Spinal cord (tissue), 9 donors: ENCODE measurements at regions not wholly inside any gene's neighbourhood (a gene's known extent, or its start where the extent isn't known, plus 50 kb on each side); places are given as distances from the start of the nearest gene placed in this dataset.

ENCODE experiments used
- DNase-seq, 6 donors: peaks; one replicate each; pipeline versions ENCODE4 v3.0.0 to v3.0.0-alpha.2; 2013 to 2015; ENCODE audit warnings: low spot score in 6 of 6, low read depth in 4 of 6
- H3K27ac ChIP-seq: one replicate; pipeline ENCODE4 v1.5.1; 2013; ENCODE audit warnings: low read depth, low read length, control low read depth
- H3K27me3 ChIP-seq: one replicate; pipeline ENCODE4 v1.6.1; 2013; ENCODE audit warnings: low read length; ENCODE audit not compliant: control insufficient read depth, insufficient read depth
- H3K36me3 ChIP-seq: one replicate; pipeline ENCODE4 v1.6.1; 2013; ENCODE audit warnings: low read length; ENCODE audit not compliant: control insufficient read depth, insufficient read depth
- H3K4me1 ChIP-seq: one replicate; pipeline ENCODE4 v1.6.1; 2013; ENCODE audit warnings: low read length; ENCODE audit not compliant: control insufficient read depth, insufficient read depth
- H3K4me3 ChIP-seq: one replicate; pipeline ENCODE4 v1.5.1; 2013; ENCODE audit warnings: low read depth, low read length, control low read depth
- H3K9me3 ChIP-seq: one replicate; pipeline ENCODE4 v1.6.1; 2013; ENCODE audit warnings: low read length; ENCODE audit not compliant: control insufficient read depth, insufficient read depth
- WGBS: methylation state at CpG from one replicate; pipeline ENCODE4 v1.1.5; 2013; ENCODE audit warnings: missing lambda C conversion rate; ENCODE audit not compliant: insufficient coverage; 5-methylcytosine and 5-hydroxymethylcytosine counted together
- donor health status: healthy.

DNA sequence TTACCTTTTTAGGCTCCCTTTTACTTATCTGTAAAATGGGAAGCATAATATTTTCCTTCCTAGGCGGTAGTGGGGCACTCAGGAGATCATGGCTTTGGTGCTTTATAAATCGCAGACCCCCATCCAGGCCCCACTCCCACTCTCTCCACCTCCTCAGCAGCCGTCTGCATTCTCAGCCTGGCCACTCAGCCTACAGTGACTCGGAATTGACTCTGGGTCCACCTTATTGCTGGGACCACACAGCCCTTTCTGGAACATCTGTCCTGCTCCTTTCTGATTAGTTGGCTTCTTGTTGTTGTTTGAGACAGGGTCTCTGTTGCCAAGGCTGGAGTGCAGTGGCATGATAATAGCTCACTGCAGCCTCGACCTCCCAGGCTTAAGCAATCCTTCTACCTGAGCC lies 76.5 kb downstream of the RPLP1 start:
- H3K9me3 ChIP-seq = no peaks in the 10 kb centered on the region
- H3K27ac ChIP-seq = no peak overlapping the region
- H3K36me3 ChIP-seq = no peaks in the 10 kb centered on the region
- WGBS = 77% methylated on average over 3 of the region's 5 CpGs
- no peaks in the 10 kb centered on the region for H3K27me3 ChIP-seq
- no peak overlapping the region for H3K4me3 ChIP-seq
- H3K4me1 ChIP-seq = peaks cover 76% of the 10 kb centered on the region
- DNase-seq = no peak

DNA sequence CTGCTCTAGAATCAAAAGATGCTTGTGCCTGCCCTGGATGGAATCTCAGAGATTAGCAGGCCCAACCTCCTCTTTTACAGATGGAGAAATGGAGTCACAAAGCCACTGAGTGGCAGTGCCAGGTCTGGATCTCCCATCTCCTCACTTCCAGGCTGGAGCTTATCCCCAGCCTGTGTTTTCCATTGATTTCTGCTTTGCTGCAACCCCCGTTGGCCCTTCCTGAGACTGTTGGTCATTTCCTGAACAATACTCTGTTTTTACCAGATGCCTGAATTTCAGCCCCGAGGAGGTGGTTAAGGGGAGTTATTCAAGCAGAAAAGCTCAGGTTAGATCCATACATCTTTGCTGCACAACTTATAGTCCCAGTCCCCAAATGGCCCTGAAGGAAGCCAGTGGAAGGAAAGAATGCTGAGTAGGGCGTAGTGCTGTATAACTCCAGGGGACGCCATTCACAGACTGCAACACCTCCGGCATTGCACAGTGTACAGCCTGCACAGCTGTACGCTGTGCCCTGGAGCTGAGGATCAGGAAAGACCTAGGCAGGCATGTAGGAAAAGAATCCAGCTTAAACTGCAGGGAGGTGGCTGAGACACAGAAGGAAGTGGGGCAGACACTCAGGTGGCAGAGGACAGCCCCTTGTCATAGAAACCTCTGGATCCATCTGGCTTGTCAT lies 77.5 kb downstream of the RPLP1 start:
- H3K4me3 ChIP-seq = no peak overlapping the region
- peaks cover 67% of the 10 kb centered on the region for H3K4me1 ChIP-seq
- peak overlapping the region; percentile 76 for H3K27ac ChIP-seq
- H3K36me3 ChIP-seq = no peaks in the 10 kb centered on the region
- H3K9me3 ChIP-seq = no peaks in the 10 kb centered on the region
- no peak for DNase-seq
- no peaks in the 10 kb centered on the region for H3K27me3 ChIP-seq
- 81% methylated on average over 4 of the region's 6 CpGs for WGBS

GRCh38 chr15:69530991-69531664 lies 78.5 kb downstream of the RPLP1 start:
- Histone ChIP-seq H3K27me3 (no peaks in the 10 kb centered on the region), H3K27ac (peak overlapping the region; percentile 76), H3K4me1 (peaks cover 60% of the 10 kb centered on the region), H3K9me3 (no peaks in the 10 kb centered on the region), H3K4me3 (no peak overlapping the region), H3K36me3 (no peaks in the 10 kb centered on the region)
- 16% methylated on average over 8 of the region's 13 CpGs for WGBS
- DNase-seq = peak in 3 of 6 donors; percentile 43 to 90 (median 81)

DNA sequence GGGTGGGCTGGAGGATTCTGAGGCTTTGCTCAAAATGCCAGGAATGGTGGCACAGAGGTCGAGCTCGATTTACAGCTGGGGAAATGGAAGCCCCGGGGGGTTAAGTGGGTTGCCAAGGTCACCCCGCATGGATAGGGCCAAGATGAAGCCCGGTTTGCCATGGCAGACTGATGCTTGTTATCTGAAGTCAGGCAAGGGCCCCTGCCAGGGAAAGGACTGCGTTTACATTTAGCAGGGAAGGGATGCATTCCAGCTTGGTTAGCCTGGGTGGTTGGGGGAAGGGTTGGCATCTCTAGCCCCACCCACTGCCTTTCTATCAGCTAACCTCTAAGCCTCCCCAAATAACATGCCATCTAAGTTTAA lies 79.0 kb downstream of the RPLP1 start:
- Histone ChIP-seq H3K4me3 (no peak overlapping the region), H3K27ac (peak overlapping the region; percentile 76)

DNA sequence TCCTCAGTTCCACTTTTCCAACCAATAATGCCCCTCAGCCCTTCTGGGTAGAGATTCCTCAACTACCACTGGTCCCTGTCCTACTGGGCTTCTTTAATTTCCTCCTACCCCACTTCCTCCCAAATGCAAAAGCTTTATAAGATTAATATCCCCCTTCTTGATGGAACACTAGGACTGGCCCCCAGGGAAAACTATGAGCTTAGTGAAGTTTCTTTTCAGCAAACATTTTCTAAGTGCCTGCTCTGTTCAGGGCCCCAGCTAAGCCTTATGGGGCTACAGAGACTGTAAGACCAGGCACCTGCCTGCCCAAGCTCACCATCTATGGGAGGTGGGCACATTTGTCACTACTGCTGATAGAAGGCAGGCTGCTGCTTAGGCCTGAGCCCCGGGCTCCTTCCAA lies 79.4 kb downstream of the RPLP1 start:
- Histone ChIP-seq H3K4me1 (peaks cover 51% of the 10 kb centered on the region), H3K27ac (peak overlapping the region; percentile 76)
- 13% methylated on average over 1 of the region's 1 CpG for WGBS

More for the DNA sequence above, 79.0 kb downstream of the RPLP1 start:
- 9% methylated on average over 5 of the region's 6 CpGs for WGBS
- Histone ChIP-seq H3K9me3 (no peaks in the 10 kb centered on the region), H3K4me1 (peaks cover 55% of the 10 kb centered on the region), H3K36me3 (no peaks in the 10 kb centered on the region), H3K27me3 (no peaks in the 10 kb centered on the region)
- DNase-seq = no peak

GRCh38 chr15:69532856-69533255 lies 80.2 kb downstream of the RPLP1 start:
- DNase-seq = no peak
- Histone ChIP-seq H3K4me1 (peaks cover 48% of the 10 kb centered on the region), H3K4me3 (no peak overlapping the region), H3K27ac (no peak overlapping the region), H3K27me3 (no peaks in the 10 kb centered on the region), H3K36me3 (no peaks in the 10 kb centered on the region), H3K9me3 (no peaks in the 10 kb centered on the region)
- WGBS = 96% methylated on average over 3 of the region's 4 CpGs

More for the DNA sequence above, 79.4 kb downstream of the RPLP1 start:
- H3K27me3 ChIP-seq = no peaks in the 10 kb centered on the region
- DNase-seq = no peak
- H3K9me3 ChIP-seq = no peaks in the 10 kb centered on the region
- H3K36me3 ChIP-seq = no peaks in the 10 kb centered on the region
- H3K4me3 ChIP-seq = no peak overlapping the region

DNA sequence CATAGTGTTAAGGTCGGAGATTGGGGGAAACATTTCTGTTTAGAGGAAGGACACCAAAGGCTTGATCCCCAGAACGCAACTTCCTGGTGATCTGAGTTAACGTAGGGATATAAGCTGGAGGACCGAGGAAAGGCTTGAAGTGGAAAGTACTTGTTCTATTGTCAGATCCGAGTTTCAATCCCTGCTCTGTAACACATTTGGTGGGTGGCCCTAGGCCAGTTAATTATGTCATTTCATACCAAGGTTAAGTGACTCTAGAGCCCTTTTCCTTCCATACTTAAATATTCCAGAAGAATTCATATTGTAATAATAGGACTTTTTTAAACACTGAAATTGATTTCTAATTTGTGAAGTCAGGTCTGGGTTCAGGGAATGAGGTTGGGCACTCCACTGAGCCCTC lies 80.9 kb downstream of the RPLP1 start:
- Histone ChIP-seq H3K4me3 (no peak overlapping the region), H3K4me1 (peaks cover 48% of the 10 kb centered on the region), H3K27me3 (no peaks in the 10 kb centered on the region), H3K9me3 (no peaks in the 10 kb centered on the region), H3K27ac (no peak overlapping the region), H3K36me3 (no peaks in the 10 kb centered on the region)
- WGBS = 91% methylated on average over 3 of the region's 5 CpGs
- no peak for DNase-seq

- H3K27me3 ChIP-seq = no peaks in the 10 kb centered on the region
- 94% methylated on average over 2 of the region's 4 CpGs for WGBS
- no peaks in the 10 kb centered on the region for H3K36me3 ChIP-seq
- peaks cover 45% of the 10 kb centered on the region for H3K4me1 ChIP-seq
- no peak for DNase-seq
- no peak overlapping the region for H3K4me3 ChIP-seq
- H3K27ac ChIP-seq = no peak overlapping the region
- H3K9me3 ChIP-seq = no peaks in the 10 kb centered on the region
Measured at GRCh38 chr15:69535101-69535638, 82.6 kb downstream of the RPLP1 start.

GRCh38 chr15:69535998-69536397 lies 83.4 kb downstream of the RPLP1 start:
- 79% methylated on average over 3 of the region's 6 CpGs for WGBS

More at GRCh38 chr15:69535998-69536397, 83.4 kb downstream of the RPLP1 start:
- no peak overlapping the region for H3K27ac ChIP-seq
- no peaks in the 10 kb centered on the region for H3K9me3 ChIP-seq
- no peak overlapping the region for H3K4me3 ChIP-seq
- H3K36me3 ChIP-seq = no peaks in the 10 kb centered on the region
- peaks cover 45% of the 10 kb centered on the region for H3K4me1 ChIP-seq
- H3K27me3 ChIP-seq = no peaks in the 10 kb centered on the region
- no peak for DNase-seq
